Vagina (tissue), 2 donors: ENCODE measurements at regions not wholly inside any gene's neighbourhood (a gene's known extent, or its start where the extent isn't known, plus 50 kb on each side); places are given as distances from the start of the nearest gene placed in this dataset.
A peak's percentile ranks its signal among the peaks of the same experiment; 100 is the strongest.

Experiments used
- DNase-seq, 2 donors: peaks; one replicate each; pipeline ENCODE4 v3.0.0-alpha.2; 2017; ENCODE audit errors: extremely low spot score in 2 of 2
- H3K27ac ChIP-seq: fragments of 200-600 bp; sonication (generic); one replicate; pipeline ENCODE4 v1.5.1; 2019
- H3K27me3 ChIP-seq: fragments of 200-600 bp; sonication (generic); one replicate; pipeline ENCODE4 v1.5.1; 2019
- H3K36me3 ChIP-seq, 2 donors: fragments of 200-600 bp; sonication (generic); one replicate each; pipeline ENCODE4 v1.5.1; 2017 to 2019
- H3K4me1 ChIP-seq: fragments of 200-600 bp; sonication (generic); one replicate; pipeline ENCODE4 v1.5.1; 2019
- H3K4me3 ChIP-seq, 2 donors: fragments of 200-600 bp; sonication (generic); 1 replicate in 1 of 2; 2 replicates in 1 of 2; pipeline ENCODE4 v1.5.1; 2016 to 2019
- H3K9me3 ChIP-seq: fragments of 200-600 bp; sonication (generic); one replicate; pipeline ENCODE4 v1.5.1; 2019
- CTCF ChIP-seq, 3 experiments: fragments of 450-650 bp in 2 of 3; fragments of 200-600 bp in 1 of 3; sonication (generic) in 1 of 3; IDR thresholded peaks; one replicate each; pipeline ENCODE4 v1.5.1; 2017 to 2019; ENCODE audit warnings: antibody characterized with exemption in 3 of 3, mild to moderate bottlenecking in 2 of 3, moderate library complexity in 2 of 3
- POLR2A ChIP-seq, 2 donors: fragments of 450-650 bp; IDR thresholded peaks; one replicate each; pipeline ENCODE4 v1.6.1; 2017; ENCODE audit warnings: antibody characterized with exemption in 2 of 2, mild to moderate bottlenecking in 2 of 2, moderate library complexity in 2 of 2
- POLR2AphosphoS5 ChIP-seq, 2 donors: sonication (generic); formaldehyde crosslinking; IDR thresholded peaks; one replicate each; pipeline ENCODE4 v1.9.0; 2017; ENCODE audit warnings: antibody characterized with exemption in 2 of 2, mild to moderate bottlenecking in 2 of 2, low read depth in 1 of 2; ENCODE audit not compliant: insufficient read depth in 1 of 2
- intact Hi-C: fragments of 100-400 bp; cut with DNase I; formaldehyde crosslinking; loops from one replicate; pipeline ENCODE4 v1.15.1; 2023

GRCh38 chr7:53209129-53209528 is 173.7 kb downstream of the POM121L12 start:
- no peaks in the 10 kb centered on the region for H3K27me3 ChIP-seq
- no peak overlapping the region for H3K4me3 ChIP-seq
- H3K4me1 ChIP-seq: no peaks in the 10 kb centered on the region
- no peaks in the 10 kb centered on the region for H3K36me3 ChIP-seq
- no peaks in the 10 kb centered on the region for H3K9me3 ChIP-seq
- no peak for DNase-seq
- TF ChIP-seq POLR2A (IDR thresholded peaks at IDR 0.05) (no peak), POLR2AphosphoS5 (IDR thresholded peaks at IDR 0.05; ENCODE audit: insufficient read depth in 1 of 2, low read depth in 1 of 2) (no peak), CTCF (IDR thresholded peaks at IDR 0.05) (no peak)
- no peak overlapping the region for H3K27ac ChIP-seq
- intact Hi-C loops: no loop called here

GRCh38 chr7:53214463-53214862 is 179.0 kb downstream of the POM121L12 start:
- H3K4me3 ChIP-seq: no peak overlapping the region
- DNase-seq: no peak
- TF ChIP-seq CTCF (IDR thresholded peaks at IDR 0.05): no peak
- no peaks in the 10 kb centered on the region for H3K4me1 ChIP-seq
- no peak overlapping the region for H3K27ac ChIP-seq
- H3K9me3 ChIP-seq: peaks cover 6% of the 10 kb centered on the region
- no peaks in the 10 kb centered on the region for H3K36me3 ChIP-seq
- H3K27me3 ChIP-seq: no peaks in the 10 kb centered on the region
- intact Hi-C loops: no loop called here

GRCh38 chr7:53218730-53219504 is 183.5 kb downstream of the POM121L12 start:
- intact Hi-C loops: no loop called here
- Histone ChIP-seq H3K4me3 (peak overlapping the region; percentile 27 to 34), H3K27me3 (no peaks in the 10 kb centered on the region), H3K27ac (no peak overlapping the region), H3K4me1 (no peaks in the 10 kb centered on the region), H3K36me3 (no peaks in the 10 kb centered on the region), H3K9me3 (peaks cover 6% of the 10 kb centered on the region)
- TF ChIP-seq POLR2A (IDR thresholded peaks at IDR 0.05) (no peak), POLR2AphosphoS5 (IDR thresholded peaks at IDR 0.05; ENCODE audit: insufficient read depth in 1 of 2, low read depth in 1 of 2) (no peak), CTCF (IDR thresholded peaks at IDR 0.05) (no peak)
- no peak for DNase-seq

GRCh38 chr7:53229202-53229601 is 193.8 kb downstream of the POM121L12 start:
- H3K4me3 ChIP-seq: no peak overlapping the region
- TF ChIP-seq POLR2A (IDR thresholded peaks at IDR 0.05): no peak
- no peak for TF ChIP-seq CTCF (IDR thresholded peaks at IDR 0.05)
- TF ChIP-seq POLR2AphosphoS5 (IDR thresholded peaks at IDR 0.05; ENCODE audit: insufficient read depth in 1 of 2, low read depth in 1 of 2): no peak
- H3K9me3 ChIP-seq: no peaks in the 10 kb centered on the region
- H3K36me3 ChIP-seq: no peaks in the 10 kb centered on the region
- H3K27ac ChIP-seq: no peak overlapping the region
- no peaks in the 10 kb centered on the region for H3K4me1 ChIP-seq
- DNase-seq: no peak
- no peaks in the 10 kb centered on the region for H3K27me3 ChIP-seq
- intact Hi-C loops: no loop called here

- DNase-seq: no peak
- Histone ChIP-seq H3K27ac (no peak overlapping the region), H3K4me3 (no peak overlapping the region), H3K36me3 (no peaks in the 10 kb centered on the region), H3K9me3 (no peaks in the 10 kb centered on the region), H3K27me3 (no peaks in the 10 kb centered on the region), H3K4me1 (no peaks in the 10 kb centered on the region)
- TF ChIP-seq POLR2AphosphoS5 (IDR thresholded peaks at IDR 0.05; ENCODE audit: insufficient read depth in 1 of 2, low read depth in 1 of 2): no peak
- TF ChIP-seq POLR2A (IDR thresholded peaks at IDR 0.05): no peak
- TF ChIP-seq CTCF (IDR thresholded peaks at IDR 0.05): no peak
- intact Hi-C loops: no loop called here
These were observed 202.0 kb downstream of the POM121L12 start for GRCh38 chr7:53237344-53237913.
